HG03097 (cell line): ENCODE measurements at regions not wholly inside any gene's neighbourhood (a gene's known extent, or its start where the extent isn't known, plus 50 kb on each side); places are given as distances from the start of the nearest gene placed in this dataset.
"Not testable (repeated sequence)": the region's sequence is repeated elsewhere in the genome, so short reads cannot be mapped to it uniquely, and the experiment has no call there.

Experiments used
- ATAC-seq: cut with Tn5 transposase; IDR thresholded peaks from one replicate; pipeline ENCODE4 v1.9.1; 2021; ENCODE audit not compliant: unreplicated experiment, low FRiP score

DNA sequence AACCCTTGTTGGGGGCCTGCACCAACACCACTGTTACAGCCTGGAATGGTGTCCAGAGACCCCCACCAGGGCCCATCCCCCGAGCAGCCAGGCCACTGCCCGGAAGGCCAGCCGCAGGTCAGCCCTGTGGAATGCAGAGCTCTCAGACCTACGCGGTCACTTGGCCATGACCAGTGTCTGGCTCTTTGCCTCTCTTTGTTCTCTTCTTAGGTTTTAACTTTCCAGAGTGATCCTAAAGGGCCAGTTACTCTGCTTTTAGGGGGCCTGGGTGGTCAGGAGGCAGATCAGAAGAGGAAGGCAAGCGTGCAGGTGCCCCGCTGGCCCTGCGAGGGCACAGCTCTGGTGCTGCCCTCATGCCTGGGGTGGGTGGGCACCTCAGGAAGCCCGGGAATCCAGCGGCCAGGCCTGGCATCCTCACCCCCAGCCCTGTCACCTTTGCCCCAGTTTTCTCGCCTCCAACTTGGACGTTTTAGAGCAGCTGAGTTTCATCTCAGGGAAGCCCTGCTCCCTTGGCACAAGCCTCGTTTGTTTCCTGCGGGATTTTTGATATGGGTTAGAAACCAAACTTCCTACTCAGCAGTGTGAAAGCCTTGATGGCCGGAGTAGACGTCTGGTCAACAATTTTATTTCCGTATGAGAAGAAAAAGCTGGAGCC is 62.5 kb upstream of the CHST15 start:
- ATAC-seq: no peak

DNA sequence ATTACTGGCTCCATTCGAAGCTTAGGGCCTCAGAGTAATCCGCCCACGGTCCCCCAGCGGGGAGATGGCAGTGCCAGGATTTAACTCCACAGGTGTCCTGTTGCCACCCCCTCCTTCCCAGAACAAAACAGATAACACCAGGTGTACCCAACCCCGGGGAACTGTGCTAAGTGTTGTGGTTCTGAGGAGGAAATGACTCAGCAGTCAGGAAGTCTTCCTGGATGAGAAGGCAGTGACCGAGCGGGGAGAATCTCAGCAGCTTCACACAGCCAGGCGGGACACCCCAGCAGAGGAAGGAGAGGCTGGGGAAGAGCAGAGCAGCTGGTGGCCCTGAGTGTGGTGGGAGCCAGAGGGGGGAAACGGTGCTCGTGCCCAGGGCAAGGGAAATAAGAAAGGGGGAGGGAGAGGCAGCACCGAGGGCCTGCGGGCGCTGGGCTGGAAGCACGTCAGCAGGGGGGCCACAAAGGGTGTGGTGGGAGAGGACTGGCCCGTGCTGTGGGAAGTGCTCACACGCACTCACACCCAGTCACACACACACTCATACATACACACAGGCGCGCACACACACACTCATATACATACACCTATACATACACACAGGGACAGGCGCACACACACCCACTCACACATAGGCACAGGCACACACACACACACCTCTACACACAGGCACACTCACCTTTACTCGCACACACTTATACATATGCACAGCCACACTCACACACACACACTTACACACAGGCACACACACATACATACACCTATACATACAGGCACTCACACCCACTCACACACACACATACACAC is 59.8 kb upstream of the CHST15 start:
- ATAC-seq: peak; percentile 63

DNA sequence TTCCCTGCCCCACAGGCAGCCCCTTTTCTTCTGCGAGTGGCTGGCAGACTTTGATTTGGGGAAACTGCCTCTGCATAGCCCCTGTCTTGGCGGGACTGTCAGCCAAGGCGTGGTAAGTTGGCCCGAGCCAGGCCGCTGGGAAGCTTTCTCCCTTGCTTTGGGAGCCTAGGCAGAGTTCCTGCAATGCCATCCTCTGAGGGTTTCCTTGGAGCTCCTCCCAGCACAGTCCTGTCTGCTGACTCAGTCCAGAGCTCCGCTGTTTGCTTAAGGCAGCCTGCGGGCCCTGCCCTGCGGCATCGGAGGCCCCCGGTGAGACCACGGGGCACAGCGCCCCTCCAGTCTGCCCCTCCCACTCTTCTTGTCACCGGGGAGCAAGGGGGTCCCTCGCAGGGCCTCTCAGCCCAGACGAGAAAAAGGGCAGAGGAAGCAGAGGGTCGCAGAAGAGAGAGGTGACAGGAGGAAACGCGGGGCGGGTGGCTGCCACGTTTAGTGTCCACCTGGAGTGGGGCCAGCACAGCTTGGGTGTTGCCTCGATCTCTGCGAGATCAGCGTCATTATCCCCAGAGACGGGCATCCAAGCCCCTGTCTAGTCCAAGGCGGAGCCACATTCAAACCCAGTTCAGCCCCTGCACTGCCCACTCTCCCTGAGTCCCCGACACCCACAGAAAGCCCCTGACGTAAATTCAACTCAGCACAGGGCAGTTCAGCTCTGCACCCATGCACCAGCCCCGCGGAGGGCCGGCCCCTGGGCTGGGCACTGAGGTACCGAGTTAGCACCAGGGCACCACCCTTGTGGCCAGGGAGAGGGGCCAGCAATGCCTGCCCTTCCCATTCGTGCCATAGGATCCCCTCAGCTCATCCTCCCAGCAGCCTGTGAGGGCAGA is 59.0 kb upstream of the CHST15 start:
- ATAC-seq: no peak

DNA sequence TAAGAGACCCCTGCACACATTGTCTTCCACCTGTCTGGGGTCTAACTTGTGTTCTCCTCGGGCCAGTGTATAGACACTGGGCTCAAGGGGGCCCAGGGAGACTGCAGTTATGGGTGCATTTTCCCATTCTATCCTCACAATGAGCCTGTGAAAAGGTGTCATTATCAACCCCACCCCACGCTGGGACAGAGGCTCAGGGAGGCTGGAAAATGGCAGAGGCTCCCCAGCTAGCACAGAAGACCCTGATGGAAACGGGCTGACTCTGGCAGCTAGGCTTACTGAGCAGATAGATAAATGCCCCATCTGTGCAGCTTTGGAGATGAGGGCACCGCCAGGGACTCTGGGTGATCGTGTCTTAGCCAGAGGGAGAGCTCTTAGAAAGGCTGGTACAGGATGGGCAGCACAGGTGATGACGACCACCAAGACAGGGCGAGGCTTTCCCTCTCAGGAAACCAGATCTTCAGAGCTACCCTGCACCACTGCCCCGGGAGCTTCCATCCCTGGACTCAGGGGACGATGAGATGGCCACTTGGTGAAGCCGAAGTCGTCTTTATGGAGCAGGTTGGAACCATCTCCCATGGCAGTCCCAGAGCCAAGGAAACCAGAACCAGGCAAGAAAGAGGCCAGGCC is 58.2 kb upstream of the CHST15 start:
- ATAC-seq: no peak

DNA sequence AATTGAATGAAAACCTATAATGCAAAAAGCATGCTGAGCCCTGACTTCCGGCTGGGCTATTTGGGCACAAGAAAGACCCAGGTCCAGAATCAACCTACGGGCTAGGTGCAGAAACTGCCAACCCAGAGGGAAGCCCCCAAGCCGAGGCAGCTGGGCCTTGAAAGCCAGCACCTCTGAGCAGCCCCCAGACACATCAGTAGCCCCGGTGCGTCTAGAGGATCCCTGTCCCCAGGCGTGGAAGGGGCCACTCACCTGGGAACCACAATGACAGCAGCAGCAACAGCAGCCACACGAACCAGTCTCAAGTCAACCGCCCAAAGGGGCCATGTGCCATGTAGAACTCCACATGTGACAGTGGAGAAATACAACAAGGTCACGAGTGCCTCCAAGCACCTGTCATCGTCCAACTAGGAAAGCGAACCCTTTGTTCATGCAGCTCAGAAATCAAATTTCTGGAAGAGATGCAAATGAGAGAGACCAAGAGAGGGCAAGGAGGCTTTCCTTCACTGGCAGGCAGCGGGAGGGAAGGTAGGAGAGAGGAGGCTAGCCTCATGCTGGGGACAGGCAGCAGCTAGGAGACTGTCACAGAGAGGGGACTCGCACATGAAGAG is 57.5 kb upstream of the CHST15 start:
- no peak for ATAC-seq

DNA sequence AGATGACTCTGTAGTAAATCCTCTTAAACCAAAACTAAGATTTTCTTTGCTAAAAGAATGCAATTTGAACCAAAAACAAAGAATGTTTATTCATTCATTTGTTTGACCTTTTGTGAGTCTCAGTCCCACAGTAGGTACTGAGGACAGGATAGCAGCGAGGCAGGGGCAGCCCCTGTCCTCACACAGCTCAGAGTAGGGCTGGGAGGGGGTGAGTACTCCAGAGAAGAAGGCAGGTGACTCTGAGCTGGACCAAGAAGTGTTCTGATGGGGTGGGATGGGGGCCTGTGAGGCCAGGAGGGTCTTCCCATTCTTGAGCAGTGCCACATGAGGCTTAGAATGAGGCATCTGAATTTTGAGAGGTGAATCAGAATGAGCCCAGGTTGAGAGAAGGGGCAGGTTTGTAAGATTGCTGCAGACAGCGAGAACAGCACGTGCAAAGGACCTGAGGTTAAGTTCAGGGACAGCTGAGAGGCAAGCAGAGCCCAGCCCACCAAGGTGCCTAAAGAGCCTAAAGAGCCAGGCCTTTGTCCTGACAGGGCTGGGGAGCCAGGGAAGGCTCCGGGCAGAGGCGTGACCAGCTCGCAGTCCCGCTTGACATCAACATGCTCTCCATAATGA is 56.9 kb upstream of the CHST15 start:
- no peak for ATAC-seq

DNA sequence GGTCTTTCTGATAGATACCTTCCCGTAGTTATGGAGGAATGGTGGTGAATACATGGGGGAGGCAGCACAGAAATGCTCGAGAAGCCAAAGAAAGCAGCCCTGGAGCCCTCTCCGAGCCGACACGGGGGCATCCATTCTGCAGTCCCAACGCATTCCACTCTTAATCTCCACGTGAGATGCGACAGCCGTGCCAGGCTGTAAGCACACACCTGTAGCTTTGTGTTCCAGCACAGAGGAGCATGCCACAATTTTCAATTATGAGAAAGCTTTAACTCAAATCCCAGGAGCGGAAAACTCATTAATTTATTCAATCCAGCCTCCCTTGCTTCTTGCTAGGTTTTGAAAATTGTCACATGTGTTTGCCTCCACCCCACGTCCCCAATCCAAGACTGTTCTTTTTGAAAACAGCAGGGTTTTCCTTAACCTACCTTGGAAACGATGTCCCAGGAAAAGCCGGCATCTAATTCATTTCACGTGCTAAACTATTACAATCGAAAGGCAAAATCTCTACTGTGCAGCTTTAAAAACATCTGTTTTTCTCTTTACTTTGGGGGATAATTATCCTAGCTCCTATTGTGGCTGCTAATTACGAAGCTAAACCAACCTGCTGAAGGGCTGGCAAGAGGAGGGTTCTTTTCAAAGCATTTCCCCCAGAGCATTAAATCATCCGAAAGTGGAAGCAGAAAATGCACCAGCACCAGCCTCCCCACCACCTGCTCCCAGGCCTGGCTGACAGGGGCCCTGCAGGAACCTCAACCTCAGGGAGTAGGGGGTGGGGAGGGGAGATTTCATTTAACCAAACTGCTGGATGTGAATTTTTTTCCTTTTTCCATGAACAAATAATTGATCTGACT is 56.0 kb upstream of the CHST15 start:
- ATAC-seq: no peak

DNA sequence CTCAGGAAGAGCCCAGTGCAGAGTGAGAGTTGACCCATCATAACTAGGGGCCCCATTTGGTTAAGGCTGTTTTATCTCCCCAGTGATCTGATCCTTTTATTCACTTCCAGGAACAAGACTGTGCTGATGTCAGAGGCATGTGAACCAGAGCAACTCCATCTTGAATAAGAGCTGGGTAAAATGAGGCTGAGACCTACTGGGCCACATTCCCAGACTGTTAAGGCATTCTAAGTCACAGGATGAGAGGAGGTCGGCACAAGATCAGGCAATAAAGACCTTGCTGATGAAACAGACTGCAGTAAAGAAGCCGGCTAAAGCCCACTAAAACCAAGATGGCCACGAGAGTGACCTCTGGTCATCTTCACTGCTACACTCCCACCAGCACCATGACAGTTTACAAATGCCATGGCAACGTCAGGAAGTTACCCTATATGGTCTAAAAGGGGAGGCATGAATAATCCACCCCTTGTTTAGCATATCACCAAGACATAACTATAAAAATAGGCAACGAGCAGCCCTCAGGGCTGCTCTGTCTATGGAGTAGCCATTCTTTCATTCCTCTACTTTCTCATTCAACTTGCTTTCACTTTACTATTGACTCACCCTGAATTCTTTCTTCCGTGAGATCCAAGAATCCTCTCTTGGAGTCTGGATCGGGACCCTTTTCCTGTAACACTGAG is 55.3 kb upstream of the CHST15 start:
- not testable (repeated sequence) for ATAC-seq

DNA sequence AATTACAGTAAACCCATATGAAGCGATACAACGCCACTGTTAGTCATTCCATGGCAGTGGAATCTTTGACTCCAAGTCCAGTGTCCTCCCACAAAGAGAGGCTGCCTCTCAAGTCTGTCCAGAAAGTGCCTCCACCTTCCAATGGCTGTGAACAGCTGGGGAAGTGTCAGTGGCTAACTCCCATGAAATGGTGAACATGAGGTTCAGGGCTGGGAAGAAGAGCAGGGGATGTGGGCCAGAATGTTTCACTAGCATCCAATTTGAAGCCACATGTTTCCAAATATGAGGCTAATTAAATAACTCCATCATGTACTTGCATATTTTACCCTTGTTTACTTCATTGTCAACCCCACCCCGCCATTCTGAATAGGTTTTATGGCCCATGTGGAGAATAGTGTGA is 53.1 kb upstream of the CHST15 start:
- ATAC-seq: no peak

DNA sequence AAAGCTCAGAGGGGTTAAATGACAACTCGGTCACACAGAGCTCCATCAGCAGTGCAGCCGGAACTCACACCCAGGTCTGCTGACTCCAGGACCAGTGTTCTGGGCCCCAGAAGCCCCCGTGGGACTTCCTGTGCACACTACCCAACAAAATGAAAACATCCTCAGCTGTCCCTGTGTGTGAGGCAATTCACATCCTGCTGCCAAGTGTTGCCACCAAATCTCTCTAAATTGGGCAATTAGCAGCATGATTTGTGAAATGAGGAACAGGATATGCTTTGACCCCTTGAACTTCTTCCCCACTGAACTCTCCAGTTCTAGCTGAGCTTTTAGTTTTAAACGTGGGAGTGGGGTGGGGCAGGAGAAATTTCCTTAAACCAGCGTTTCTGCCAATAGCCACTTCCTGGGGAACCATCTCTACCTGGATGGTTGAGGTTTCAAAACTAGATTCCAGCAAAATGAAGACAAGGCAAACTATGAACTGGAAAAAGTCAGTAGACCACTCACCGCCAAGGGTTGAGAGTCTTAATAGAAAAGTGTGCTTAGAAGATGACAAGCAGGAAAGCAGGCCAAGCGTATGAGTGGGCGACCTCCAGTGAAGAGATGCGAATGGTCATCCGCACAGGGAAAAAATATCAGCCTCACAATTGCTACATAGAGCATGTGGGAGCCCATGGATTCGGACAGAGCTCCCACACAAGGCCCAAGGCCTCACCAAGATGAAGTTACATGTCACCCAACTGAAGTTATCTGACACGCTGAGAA is 51.9 kb upstream of the CHST15 start:
- no peak for ATAC-seq

DNA sequence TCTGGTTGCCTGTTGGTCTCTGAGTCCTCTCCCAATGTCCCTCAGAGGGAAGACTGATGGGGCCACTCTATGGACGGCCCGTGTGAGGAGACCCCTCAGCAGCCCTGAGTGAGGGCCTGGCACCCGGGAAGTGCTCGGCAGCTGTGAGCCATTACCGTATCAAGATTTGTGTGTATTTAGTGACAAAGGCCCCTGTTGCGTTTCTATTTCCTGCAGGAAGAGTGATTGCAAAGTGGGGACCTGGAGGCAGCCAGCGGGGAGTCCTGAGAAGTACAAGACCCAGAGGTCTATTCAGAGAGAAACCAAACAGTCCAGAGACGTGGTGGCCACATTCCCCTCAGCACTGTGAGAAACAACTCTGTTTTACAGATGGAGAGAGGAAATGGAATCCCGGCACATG is 51.1 kb upstream of the CHST15 start:
- no peak for ATAC-seq

DNA sequence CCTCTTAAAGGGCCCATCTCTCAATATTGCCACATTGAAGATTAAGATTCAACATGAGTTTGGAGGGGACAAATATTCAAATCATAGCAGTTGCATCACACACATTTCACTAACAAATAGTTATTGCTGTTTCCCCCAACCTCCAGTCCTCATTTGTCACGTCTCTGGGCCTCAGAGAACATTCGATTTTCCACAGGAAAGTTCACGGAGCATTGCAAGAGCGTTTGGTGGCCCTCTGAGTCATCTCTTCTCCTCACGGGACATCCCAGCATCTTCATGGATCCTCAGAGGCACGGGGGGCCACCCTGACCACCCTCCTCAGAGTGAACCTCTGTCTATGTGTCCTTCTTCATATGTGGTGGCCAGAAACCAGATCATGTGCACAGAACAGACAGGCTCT is 50.3 kb upstream of the CHST15 start:
- no peak for ATAC-seq
